Uterus (tissue), 3 donors: ENCODE measurements at regions not wholly inside any gene's neighbourhood (a gene's known extent, or its start where the extent isn't known, plus 50 kb on each side); places are given as distances from the start of the nearest gene placed in this dataset.

Experiments
- DNase-seq, 2 donors: peaks; one replicate each; pipeline ENCODE4 v3.0.0-alpha.2; 2019 to 2020
- H3K27ac ChIP-seq, 2 donors: fragments of 200-600 bp; sonication (generic); 1 replicate in 1 of 2; 2 replicates in 1 of 2; pipeline ENCODE4 v1.5.1; 2016 to 2018
- H3K27me3 ChIP-seq, 2 donors: fragments of 200-600 bp; sonication (generic); one replicate each; pipeline ENCODE4 v1.5.1; 2018 to 2019; ENCODE audit warnings: control low read depth in 1 of 2
- H3K36me3 ChIP-seq, 2 donors: fragments of 200-600 bp; sonication (generic); one replicate each; pipeline ENCODE4 v1.5.1; 2019; ENCODE audit warnings: control low read depth in 1 of 2
- H3K4me1 ChIP-seq, 2 donors: fragments of 200-600 bp; sonication (generic); one replicate each; pipeline ENCODE4 v1.5.1; 2018 to 2019; ENCODE audit warnings: control low read depth in 1 of 2
- H3K4me3 ChIP-seq, 2 donors: fragments of 200-600 bp; sonication (generic); 1 replicate in 1 of 2; 2 replicates in 1 of 2; pipeline ENCODE4 v1.5.1; 2018 to 2019; ENCODE audit warnings: mild to moderate bottlenecking in 1 of 2
- H3K9me3 ChIP-seq, 2 donors: fragments of 200-600 bp; sonication (generic); one replicate each; pipeline ENCODE4 v1.5.1; 2019; ENCODE audit warnings: control low read depth in 1 of 2
- POLR2A ChIP-seq, 2 donors: fragments of 450-650 bp; IDR thresholded peaks; one replicate each; pipeline ENCODE4 v1.6.1; 2016; ENCODE audit warnings: antibody characterized with exemption in 2 of 2, mild to moderate bottlenecking in 1 of 2, moderate library complexity in 1 of 2
- intact Hi-C: fragments of 100-400 bp; cut with DNase I; formaldehyde crosslinking; loops from one replicate; pipeline ENCODE4 v1.15.1; 2023; ENCODE audit warnings: low total_unique reads
- TF ChIP-seq, protein P1 (sequence below), 4 experiments: fragments of 200-600 bp in 2 of 4; fragments of 450-650 bp in 2 of 4; sonication (generic) in 2 of 4; IDR thresholded peaks; one replicate each; pipeline ENCODE4 v1.5.1; 2016 to 2019; ENCODE audit warnings: antibody characterized with exemption in 4 of 4, mild to moderate bottlenecking in 2 of 4, moderate library complexity in 1 of 4
- donor health status: DM: yes; HTN: yes; CAD: no.

DNA sequence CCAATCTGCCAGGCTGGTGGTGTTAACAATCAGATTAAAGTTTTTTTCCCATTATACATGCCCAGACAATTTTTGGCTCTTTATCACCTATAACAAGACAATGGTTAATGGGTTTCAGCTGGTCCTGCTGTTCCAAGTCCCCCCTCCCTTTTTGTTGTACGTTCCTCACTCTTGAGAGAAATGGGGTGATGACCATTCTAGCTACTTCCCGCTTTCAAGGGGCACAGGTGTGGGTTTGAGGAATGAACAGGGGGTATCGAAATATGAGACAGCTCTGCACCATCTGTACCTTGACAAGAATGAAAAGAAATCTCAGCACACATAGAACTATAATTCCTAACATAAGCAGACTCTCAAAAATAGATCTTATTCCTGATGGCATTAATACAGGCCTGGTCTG is 326.8 kb downstream of the PTPRU start:
- Histone ChIP-seq H3K9me3 (peaks cover 0 to 6% of the 10 kb centered on the region in 2 donors), H3K27me3 (no peaks in the 10 kb centered on the region), H3K4me3 (no peak overlapping the region), H3K36me3 (no peaks in the 10 kb centered on the region), H3K27ac (no peak overlapping the region), H3K4me1 (no peaks in the 10 kb centered on the region)
- DNase-seq: no peak
- intact Hi-C loops: no loop called here
- TF ChIP-seq, protein P1, sequence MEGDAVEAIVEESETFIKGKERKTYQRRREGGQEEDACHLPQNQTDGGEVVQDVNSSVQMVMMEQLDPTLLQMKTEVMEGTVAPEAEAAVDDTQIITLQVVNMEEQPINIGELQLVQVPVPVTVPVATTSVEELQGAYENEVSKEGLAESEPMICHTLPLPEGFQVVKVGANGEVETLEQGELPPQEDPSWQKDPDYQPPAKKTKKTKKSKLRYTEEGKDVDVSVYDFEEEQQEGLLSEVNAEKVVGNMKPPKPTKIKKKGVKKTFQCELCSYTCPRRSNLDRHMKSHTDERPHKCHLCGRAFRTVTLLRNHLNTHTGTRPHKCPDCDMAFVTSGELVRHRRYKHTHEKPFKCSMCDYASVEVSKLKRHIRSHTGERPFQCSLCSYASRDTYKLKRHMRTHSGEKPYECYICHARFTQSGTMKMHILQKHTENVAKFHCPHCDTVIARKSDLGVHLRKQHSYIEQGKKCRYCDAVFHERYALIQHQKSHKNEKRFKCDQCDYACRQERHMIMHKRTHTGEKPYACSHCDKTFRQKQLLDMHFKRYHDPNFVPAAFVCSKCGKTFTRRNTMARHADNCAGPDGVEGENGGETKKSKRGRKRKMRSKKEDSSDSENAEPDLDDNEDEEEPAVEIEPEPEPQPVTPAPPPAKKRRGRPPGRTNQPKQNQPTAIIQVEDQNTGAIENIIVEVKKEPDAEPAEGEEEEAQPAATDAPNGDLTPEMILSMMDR (IDR thresholded peaks at IDR 0.05): no peak

DNA sequence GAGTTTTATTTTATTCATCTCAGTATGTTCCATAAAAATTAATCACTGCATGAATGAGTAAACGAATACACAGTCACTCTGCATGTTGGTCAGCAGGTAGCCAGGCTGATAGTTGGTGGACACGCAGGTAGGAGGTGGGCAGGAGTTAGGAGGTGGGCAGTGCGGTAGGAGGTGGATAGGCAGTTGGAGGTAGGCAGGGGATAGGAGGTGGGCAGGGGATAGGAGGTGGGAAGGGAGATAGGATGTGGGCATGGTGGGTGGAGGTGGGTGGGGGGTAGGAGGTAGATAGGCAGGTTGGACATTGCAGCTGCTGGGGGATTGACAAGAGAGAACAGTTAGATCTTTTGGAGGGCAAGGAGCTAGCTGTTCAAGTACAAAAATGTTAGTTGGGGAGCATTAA is 322.7 kb downstream of the PTPRU start:
- no peaks in the 10 kb centered on the region for H3K9me3 ChIP-seq
- no peaks in the 10 kb centered on the region for H3K36me3 ChIP-seq
- no peaks in the 10 kb centered on the region for H3K4me1 ChIP-seq
- intact Hi-C loops: no loop called here
- TF ChIP-seq, protein P1 (IDR thresholded peaks at IDR 0.05): no peak
- TF ChIP-seq POLR2A (IDR thresholded peaks at IDR 0.05): no peak
- DNase-seq: no peak
- no peaks in the 10 kb centered on the region for H3K27me3 ChIP-seq
- H3K4me3 ChIP-seq: no peak overlapping the region
- H3K27ac ChIP-seq: no peak overlapping the region

DNA sequence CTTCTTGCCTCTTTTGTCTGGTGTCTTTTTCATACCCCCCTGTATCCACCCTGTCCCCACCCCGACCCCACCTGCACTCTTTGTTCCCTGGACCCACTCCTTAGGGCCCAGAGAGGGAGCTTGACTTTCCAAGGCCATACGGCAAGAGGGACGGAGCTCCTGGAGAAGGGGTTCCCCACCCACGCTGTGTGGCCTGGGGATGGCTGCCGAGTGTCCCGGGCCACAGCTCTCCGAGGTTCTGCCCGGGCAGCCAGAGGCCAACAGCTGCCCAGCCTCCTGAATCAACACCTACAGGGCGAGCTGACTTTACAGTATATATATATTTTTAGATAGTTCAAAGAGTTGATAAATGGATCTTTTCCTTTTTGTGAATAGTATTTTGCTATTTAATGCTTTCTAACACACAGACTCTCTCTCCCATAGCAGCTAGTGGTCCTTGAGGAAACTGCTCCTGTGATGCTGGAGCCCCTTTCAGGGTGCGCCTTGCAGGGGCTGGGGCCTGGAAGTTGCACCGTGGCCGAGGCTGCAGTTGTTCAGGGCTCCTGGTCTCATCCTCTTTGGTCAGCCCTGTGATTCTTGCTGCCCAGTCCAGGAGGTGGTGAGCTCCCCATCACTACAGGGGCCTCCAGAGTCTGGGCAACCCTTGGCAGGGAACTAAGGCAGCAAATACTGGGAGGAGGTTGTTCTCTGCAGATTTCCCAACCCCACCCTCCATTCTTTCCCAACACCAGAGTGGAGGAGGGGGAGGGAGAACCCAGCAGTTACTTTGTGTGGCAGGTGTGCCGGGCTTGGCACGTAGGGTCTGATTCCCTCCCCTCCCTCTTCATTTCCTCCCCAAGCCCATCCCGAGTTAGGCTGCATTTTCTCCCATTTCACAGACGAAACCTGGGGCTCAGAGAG is 321.6 kb downstream of the PTPRU start:
- intact Hi-C loops: no loop called here
- H3K9me3 ChIP-seq: no peaks in the 10 kb centered on the region
- H3K4me3 ChIP-seq: no peak overlapping the region
- TF ChIP-seq POLR2A (IDR thresholded peaks at IDR 0.05): no peak
- TF ChIP-seq, protein P1 (IDR thresholded peaks at IDR 0.05): no peak
- H3K27me3 ChIP-seq: no peaks in the 10 kb centered on the region
- no peak overlapping the region for H3K27ac ChIP-seq
- H3K4me1 ChIP-seq: no peaks in the 10 kb centered on the region
- no peaks in the 10 kb centered on the region for H3K36me3 ChIP-seq
- DNase-seq: no peak

DNA sequence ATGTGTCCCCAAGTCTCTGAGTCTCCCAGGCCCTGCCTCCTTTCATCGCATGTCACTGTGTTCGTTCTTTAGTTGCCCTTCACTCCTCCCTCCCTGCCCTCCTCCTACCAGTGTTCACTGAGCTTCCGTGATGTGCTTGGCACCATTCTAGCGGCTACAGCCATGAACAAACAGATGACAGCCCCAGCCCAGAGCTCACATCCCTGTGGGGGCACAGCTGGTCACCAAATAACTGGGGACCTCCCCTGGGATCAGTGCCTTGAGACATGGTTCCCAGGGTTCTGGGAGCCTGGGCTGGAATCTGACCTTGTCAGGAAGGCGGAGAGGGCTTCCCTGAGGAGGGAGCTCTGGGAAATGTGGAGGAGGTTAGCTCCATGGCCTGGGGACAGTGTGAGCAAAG is 320.7 kb downstream of the PTPRU start:
- no peaks in the 10 kb centered on the region for H3K4me1 ChIP-seq
- no peaks in the 10 kb centered on the region for H3K9me3 ChIP-seq
- no peak for TF ChIP-seq POLR2A (IDR thresholded peaks at IDR 0.05)
- TF ChIP-seq, protein P1 (IDR thresholded peaks at IDR 0.05): no peak
- no peak for DNase-seq
- no peak overlapping the region for H3K27ac ChIP-seq
- intact Hi-C loops: no loop called here
- H3K4me3 ChIP-seq: no peak overlapping the region
- H3K36me3 ChIP-seq: no peaks in the 10 kb centered on the region
- H3K27me3 ChIP-seq: no peaks in the 10 kb centered on the region

DNA sequence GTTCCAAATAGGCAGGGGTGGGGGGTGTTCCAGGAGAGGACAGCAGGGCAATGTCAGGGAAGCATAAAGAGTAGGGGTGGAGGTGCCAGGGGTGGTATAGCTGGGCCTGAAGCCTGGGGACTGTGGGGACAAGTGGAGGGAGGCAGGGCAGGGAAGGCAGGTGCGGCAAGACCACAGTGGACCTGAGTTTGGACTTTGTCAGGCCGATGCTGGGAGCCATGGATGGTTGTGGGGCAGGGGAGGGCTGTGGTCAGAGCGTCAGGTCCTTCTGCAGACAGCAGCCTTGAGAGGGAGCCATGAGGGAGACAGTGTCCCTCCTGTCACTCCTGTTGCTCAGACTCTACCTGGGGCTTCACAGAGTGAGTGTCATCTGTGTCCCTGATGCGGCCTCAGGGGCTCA is 320.3 kb downstream of the PTPRU start:
- intact Hi-C loops: no loop called here
- no peaks in the 10 kb centered on the region for H3K4me1 ChIP-seq

More for the DNA sequence above, 320.3 kb downstream of the PTPRU start:
- no peak overlapping the region for H3K27ac ChIP-seq
- H3K9me3 ChIP-seq: no peaks in the 10 kb centered on the region
- H3K27me3 ChIP-seq: no peaks in the 10 kb centered on the region
- no peak for TF ChIP-seq POLR2A (IDR thresholded peaks at IDR 0.05)
- TF ChIP-seq, protein P1 (IDR thresholded peaks at IDR 0.05): no peak
- no peaks in the 10 kb centered on the region for H3K36me3 ChIP-seq
- H3K4me3 ChIP-seq: no peak overlapping the region
- no peak for DNase-seq
